Fibroblast of the aortic adventitia (primary cell): ENCODE measurements at regions not wholly inside any gene's neighbourhood (a gene's known extent, or its start where the extent isn't known, plus 50 kb on each side); places are given as distances from the start of the nearest gene placed in this dataset.

Experiments used
- DNase-seq: peaks from one replicate; pipeline ENCODE4 v3.0.0-alpha.2; 2010; ENCODE audit warnings: low read depth
- H3K4me3 ChIP-seq: 2 replicates; pipeline ENCODE4 v1.5.1; 2011; ENCODE audit warnings: low read depth, mild to moderate bottlenecking, control low read depth, low read length, moderate library complexity
- TF ChIP-seq, protein P1 (sequence below): IDR thresholded peaks from 2 replicates; pipeline ENCODE4 v1.5.1; 2011; ENCODE audit warnings: mild to moderate bottlenecking, low read length, control low read depth, inconsistent platforms; ENCODE audit not compliant: insufficient read depth

GRCh38 chr17:14793237-14793636, 471.9 kb downstream of the PMP22 start:
- TF ChIP-seq, protein P1, sequence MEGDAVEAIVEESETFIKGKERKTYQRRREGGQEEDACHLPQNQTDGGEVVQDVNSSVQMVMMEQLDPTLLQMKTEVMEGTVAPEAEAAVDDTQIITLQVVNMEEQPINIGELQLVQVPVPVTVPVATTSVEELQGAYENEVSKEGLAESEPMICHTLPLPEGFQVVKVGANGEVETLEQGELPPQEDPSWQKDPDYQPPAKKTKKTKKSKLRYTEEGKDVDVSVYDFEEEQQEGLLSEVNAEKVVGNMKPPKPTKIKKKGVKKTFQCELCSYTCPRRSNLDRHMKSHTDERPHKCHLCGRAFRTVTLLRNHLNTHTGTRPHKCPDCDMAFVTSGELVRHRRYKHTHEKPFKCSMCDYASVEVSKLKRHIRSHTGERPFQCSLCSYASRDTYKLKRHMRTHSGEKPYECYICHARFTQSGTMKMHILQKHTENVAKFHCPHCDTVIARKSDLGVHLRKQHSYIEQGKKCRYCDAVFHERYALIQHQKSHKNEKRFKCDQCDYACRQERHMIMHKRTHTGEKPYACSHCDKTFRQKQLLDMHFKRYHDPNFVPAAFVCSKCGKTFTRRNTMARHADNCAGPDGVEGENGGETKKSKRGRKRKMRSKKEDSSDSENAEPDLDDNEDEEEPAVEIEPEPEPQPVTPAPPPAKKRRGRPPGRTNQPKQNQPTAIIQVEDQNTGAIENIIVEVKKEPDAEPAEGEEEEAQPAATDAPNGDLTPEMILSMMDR, result no peak
- no peak overlapping the region for H3K4me3 ChIP-seq
- DNase-seq, result peak; percentile 26

DNA sequence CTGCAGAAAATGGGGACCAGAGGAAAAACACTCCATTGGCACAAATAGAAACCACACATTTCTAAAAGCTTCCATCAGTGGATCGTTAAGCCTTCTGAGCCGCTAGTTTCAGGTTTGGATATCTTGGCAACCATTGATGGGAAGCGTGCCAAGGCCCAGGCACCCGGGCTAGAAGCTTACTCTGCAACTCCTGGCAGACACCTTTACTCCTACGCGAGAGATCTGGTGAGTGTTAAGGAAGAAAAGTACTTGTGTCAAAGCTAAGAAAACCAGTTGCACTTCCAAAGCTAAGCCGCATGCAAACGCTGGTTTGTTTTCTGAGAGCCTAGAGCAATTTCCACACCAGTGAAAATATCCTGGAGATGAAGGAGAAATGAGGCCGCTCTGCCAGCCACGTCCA, 472.4 kb downstream of the PMP22 start:
- TF ChIP-seq, protein P1, result no peak
- peak; percentile 65 for DNase-seq
- no peak overlapping the region for H3K4me3 ChIP-seq

DNA sequence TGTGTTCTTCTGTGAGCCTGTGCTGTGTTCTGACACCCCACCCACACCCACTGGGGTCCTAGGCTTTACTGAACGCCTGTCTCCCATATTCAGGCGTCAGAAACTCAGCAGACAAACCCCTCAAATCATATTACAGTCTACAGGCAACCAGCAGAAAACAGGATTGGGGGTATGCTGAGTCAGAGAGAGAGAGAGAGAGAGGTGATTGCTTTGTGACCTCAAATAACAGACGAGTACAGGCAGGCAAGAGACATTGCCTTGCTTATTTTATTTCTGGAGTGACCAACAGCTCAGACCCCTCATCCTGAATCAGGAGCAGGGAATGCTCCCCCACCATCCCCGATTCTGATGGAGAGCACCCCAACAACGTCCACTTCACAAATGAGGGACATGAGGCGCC, 473.9 kb downstream of the PMP22 start:
- no peak for DNase-seq
- TF ChIP-seq, protein P1, result no peak
- no peak overlapping the region for H3K4me3 ChIP-seq

- DNase-seq, result peak; percentile 17
- TF ChIP-seq, protein P1, result no peak
- no peak overlapping the region for H3K4me3 ChIP-seq
Measured at GRCh38 chr17:14790521-14790920, 474.6 kb downstream of the PMP22 start.

DNA sequence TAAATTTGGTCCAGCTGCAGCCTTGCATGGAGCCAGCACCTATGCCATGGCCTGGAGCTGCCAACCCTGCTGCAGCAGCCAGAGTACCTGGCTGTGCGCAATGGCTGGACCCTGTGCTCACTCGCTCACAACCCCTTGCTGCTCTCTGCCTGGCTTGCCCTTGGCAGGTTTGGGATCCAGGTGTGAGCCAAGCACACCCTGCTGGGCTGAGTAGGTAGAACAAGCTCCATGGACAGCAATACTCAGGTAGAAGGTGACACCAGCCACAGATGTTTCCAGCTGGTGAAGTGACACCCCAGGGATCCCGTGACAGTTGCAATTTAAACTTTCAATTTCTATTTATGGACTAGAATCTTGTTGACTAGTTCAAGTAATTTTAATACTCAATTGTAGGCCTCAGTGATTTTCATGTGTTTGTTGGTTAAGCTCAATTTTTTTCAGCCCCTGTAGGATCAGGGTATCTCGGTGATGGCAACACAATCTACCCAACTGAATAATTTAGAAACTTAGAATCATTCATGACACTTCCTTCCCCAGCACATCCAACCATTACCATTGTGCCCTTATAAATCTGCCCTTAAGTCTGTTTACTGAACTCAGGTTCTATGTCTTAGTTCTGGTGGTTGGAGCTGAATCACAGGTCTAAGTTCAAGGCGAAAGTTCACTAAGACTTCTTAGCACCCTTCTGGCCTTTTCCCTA, 480.0 kb downstream of the PMP22 start:
- no peak for DNase-seq
- TF ChIP-seq, protein P1, result no peak
- H3K4me3 ChIP-seq, result no peak overlapping the region

- TF ChIP-seq, protein P1, result no peak
- no peak overlapping the region for H3K4me3 ChIP-seq
Measured at GRCh38 chr17:14781123-14781522, 480.2 kb downstream of the HS3ST3B1 start.

More at GRCh38 chr17:14781123-14781522, 480.2 kb downstream of the HS3ST3B1 start:
- no peak for DNase-seq
